GM18868 (cell line): ENCODE measurements at regions not wholly inside any gene's neighbourhood (a gene's known extent, or its start where the extent isn't known, plus 50 kb on each side); places are given as distances from the start of the nearest gene placed in this dataset.
"Not testable (repeated sequence)": the region's sequence is repeated elsewhere in the genome, so short reads cannot be mapped to it uniquely, and the experiment has no call there.

Source experiments
- ATAC-seq: cut with Tn5 transposase; IDR thresholded peaks from one replicate; pipeline ENCODE4 v1.9.1; 2021; ENCODE audit warnings: mild to moderate bottlenecking, moderate library complexity; ENCODE audit not compliant: unreplicated experiment

GRCh38 chr6:155586090-155586489 is 130.5 kb upstream of the NOX3 start:
- no peak for ATAC-seq

- no peak for ATAC-seq
Observed at GRCh38 chr6:155584006-155584405, 128.4 kb upstream of the NOX3 start.

- no peak for ATAC-seq
Observed at GRCh38 chr6:155582016-155582991, 126.7 kb upstream of the NOX3 start.

- no peak for ATAC-seq
Observed at GRCh38 chr6:155580904-155581303, 125.3 kb upstream of the NOX3 start.

- ATAC-seq, result no peak
Observed at GRCh38 chr6:155578251-155578650, 122.6 kb upstream of the NOX3 start.

GRCh38 chr6:155561966-155562364 is 106.3 kb upstream of the NOX3 start:
- no peak for ATAC-seq

GRCh38 chr6:155561257-155561965 is 105.8 kb upstream of the NOX3 start:
- ATAC-seq, result no peak

- ATAC-seq, result no peak
Observed at GRCh38 chr6:155549928-155550327, 94.3 kb upstream of the NOX3 start.

GRCh38 chr6:155549028-155549798 is 93.6 kb upstream of the NOX3 start:
- no peak for ATAC-seq

- ATAC-seq, result no peak
Observed at GRCh38 chr6:155548576-155548975, 92.9 kb upstream of the NOX3 start.

- no peak for ATAC-seq
Observed at GRCh38 chr6:155544677-155545076, 89.0 kb upstream of the NOX3 start.

- ATAC-seq, result no peak
Observed at GRCh38 chr6:155543166-155543847, 87.7 kb upstream of the NOX3 start.

GRCh38 chr6:155542036-155542435 is 86.4 kb upstream of the NOX3 start:
- ATAC-seq, result no peak

- ATAC-seq, result no peak
Observed at GRCh38 chr6:155538708-155539390, 83.2 kb upstream of the NOX3 start.

- ATAC-seq, result no peak
Observed at GRCh38 chr6:155534678-155535077, 79.0 kb upstream of the NOX3 start.

GRCh38 chr6:155530219-155530834 is 74.7 kb upstream of the NOX3 start:
- peak; percentile 85 for ATAC-seq

GRCh38 chr6:155529814-155530213 is 74.2 kb upstream of the NOX3 start:
- ATAC-seq, result not testable (repeated sequence)

- peak; percentile 74 for ATAC-seq
Observed at GRCh38 chr6:155528982-155529453, 73.4 kb upstream of the NOX3 start.

- ATAC-seq, result no peak
Observed at GRCh38 chr6:155528335-155528734, 72.7 kb upstream of the NOX3 start.
